ENCODE measurements at regions not wholly inside any gene's neighbourhood (a gene's known extent, or its start where the extent isn't known, plus 50 kb on each side); places are given as distances from the start of the nearest gene placed in this dataset.

GRCh38 chr11:122523846-122524805 lies 131.4 kb upstream of the UBASH3B start:
- Histone ChIP-seq H3K27me3 (ENCODE audit: control insufficient read depth, insufficient read depth, low read length) (no peaks in the 10 kb centered on the region), H3K4me3 (ENCODE audit: low read depth, low read length) (peak overlapping the region; percentile 17; the same call in 1 of the 2 replicates), H3K36me3 (ENCODE audit: control insufficient read depth, insufficient read depth, low read length) (no peaks in the 10 kb centered on the region), H3K4me1 (ENCODE audit: control insufficient read depth, insufficient read depth, low read length) (peaks cover 20% of the 10 kb centered on the region), H3K9me3 (ENCODE audit: control insufficient read depth, insufficient read depth, low read depth, low read length) (peaks cover 13% of the 10 kb centered on the region; the same call in 1 of the 2 replicates), H3K27ac (ENCODE audit: low read depth, low read length) (peak overlapping the region; percentile 7; the same call in 1 of the 2 replicates), H3K9ac (ENCODE audit: low read length) (peak overlapping the region; percentile 19)

DNA sequence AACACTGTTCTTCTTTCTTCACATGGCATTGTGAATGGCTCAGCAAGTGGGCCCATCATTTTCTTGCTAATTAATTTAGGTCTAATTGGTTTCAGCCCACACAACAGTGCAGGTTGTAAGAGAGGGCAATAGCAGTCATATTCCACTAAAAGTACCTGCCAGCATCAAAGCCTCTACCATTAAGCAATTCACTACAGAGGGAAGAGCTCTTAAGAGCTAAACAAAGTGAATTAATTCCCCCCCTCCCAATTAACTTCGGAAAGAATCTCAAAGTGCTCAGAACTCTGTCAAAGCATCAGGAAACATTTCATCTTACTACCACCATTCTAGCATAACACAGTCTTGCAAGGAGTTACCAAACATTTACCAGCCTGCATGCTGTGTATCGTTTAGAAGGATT lies 133.9 kb upstream of the UBASH3B start:
- Histone ChIP-seq H3K27ac (ENCODE audit: low read depth, low read length) (no peak overlapping the region), H3K4me3 (ENCODE audit: low read depth, low read length) (no peak overlapping the region), H3K36me3 (ENCODE audit: control insufficient read depth, insufficient read depth, low read length) (no peaks in the 10 kb centered on the region), H3K9ac (ENCODE audit: low read length) (no peak overlapping the region), H3K27me3 (ENCODE audit: control insufficient read depth, insufficient read depth, low read length) (no peaks in the 10 kb centered on the region), H3K4me1 (ENCODE audit: control insufficient read depth, insufficient read depth, low read length) (peaks cover 20% of the 10 kb centered on the region), H3K9me3 (ENCODE audit: control insufficient read depth, insufficient read depth, low read depth, low read length) (peaks cover 2% of the 10 kb centered on the region; the same call in 1 of the 2 replicates)

- H3K36me3 ChIP-seq (ENCODE audit: control insufficient read depth, insufficient read depth, low read length): no peaks in the 10 kb centered on the region
- no peak overlapping the region for H3K9ac ChIP-seq (ENCODE audit: low read length)
- 0 out of 2 replicates have a peak, but pooled peaks cover 3% of the 10 kb centered on the region for H3K27me3 ChIP-seq (ENCODE audit: control insufficient read depth, insufficient read depth, low read length)
- H3K9me3 ChIP-seq (ENCODE audit: control insufficient read depth, insufficient read depth, low read depth, low read length): peaks cover 2% of the 10 kb centered on the region; the same call in 1 of the 2 replicates
- no peak overlapping the region for H3K27ac ChIP-seq (ENCODE audit: low read depth, low read length)
- no peak overlapping the region for H3K4me3 ChIP-seq (ENCODE audit: low read depth, low read length)
- H3K4me1 ChIP-seq (ENCODE audit: control insufficient read depth, insufficient read depth, low read length): no peaks in the 10 kb centered on the region; the same call in 1 of the 2 replicates
Observed at GRCh38 chr11:122517403-122518379, 137.8 kb upstream of the UBASH3B start.

DNA sequence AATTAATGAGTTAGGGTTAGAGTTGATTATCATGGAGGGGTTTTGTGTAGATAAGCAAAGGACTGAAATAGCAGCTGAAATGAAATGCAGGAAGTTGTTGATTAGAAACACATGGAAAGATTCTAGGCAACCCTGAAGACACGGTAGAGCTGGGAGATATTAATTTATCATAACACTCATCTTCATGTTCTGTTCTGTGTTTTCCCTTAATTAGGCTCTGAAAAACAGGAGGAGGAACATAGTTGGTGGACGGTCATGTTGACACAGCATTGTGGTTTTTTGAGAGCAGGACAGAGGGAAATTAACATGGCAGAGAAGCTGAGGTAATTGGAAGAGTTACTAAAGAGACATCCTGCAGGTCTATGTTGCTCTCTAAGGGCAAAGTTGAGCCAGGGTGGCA lies 138.8 kb upstream of the UBASH3B start:
- no peak overlapping the region for H3K9ac ChIP-seq (ENCODE audit: low read length)
- H3K27ac ChIP-seq (ENCODE audit: low read depth, low read length): no peak overlapping the region
- H3K9me3 ChIP-seq (ENCODE audit: control insufficient read depth, insufficient read depth, low read depth, low read length): peaks cover 2% of the 10 kb centered on the region; the same call in 1 of the 2 replicates
- no peaks in the 10 kb centered on the region; the same call in 1 of the 2 replicates for H3K4me1 ChIP-seq (ENCODE audit: control insufficient read depth, insufficient read depth, low read length)
- H3K27me3 ChIP-seq (ENCODE audit: control insufficient read depth, insufficient read depth, low read length): 0 out of 2 replicates have a peak, but pooled peaks cover 3% of the 10 kb centered on the region
- no peaks in the 10 kb centered on the region for H3K36me3 ChIP-seq (ENCODE audit: control insufficient read depth, insufficient read depth, low read length)
- no peak overlapping the region for H3K4me3 ChIP-seq (ENCODE audit: low read depth, low read length)

DNA sequence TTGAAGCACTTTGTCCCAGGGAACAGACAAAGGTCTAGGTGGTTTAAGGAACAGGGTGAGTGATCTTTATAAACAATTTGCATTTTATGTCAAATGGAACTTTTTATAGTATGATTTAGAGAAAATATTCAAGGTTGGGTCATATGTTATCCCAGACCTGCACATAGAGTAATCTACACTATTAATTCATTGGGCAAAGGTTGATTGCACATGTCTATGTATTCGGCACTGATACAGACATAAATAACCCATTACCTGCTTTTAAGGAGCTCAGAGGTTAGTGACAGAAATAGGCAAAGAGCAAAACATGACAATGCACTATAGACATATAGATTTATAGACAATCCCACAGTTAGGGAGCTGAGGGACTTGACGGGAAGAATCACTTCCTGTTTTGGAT lies 141.5 kb upstream of the UBASH3B start:
- Histone ChIP-seq H3K9me3 (ENCODE audit: control insufficient read depth, insufficient read depth, low read depth, low read length) (no peaks in the 10 kb centered on the region; the same call in 1 of the 2 replicates), H3K9ac (ENCODE audit: low read length) (no peak overlapping the region), H3K36me3 (ENCODE audit: control insufficient read depth, insufficient read depth, low read length) (no peaks in the 10 kb centered on the region), H3K4me3 (ENCODE audit: low read depth, low read length) (no peak overlapping the region), H3K27ac (ENCODE audit: low read depth, low read length) (no peak overlapping the region), H3K4me1 (ENCODE audit: control insufficient read depth, insufficient read depth, low read length) (no peaks in the 10 kb centered on the region), H3K27me3 (ENCODE audit: control insufficient read depth, insufficient read depth, low read length) (0 out of 2 replicates have a peak, but pooled peaks cover 3% of the 10 kb centered on the region)

- Histone ChIP-seq H3K27ac (ENCODE audit: low read depth, low read length) (no peak overlapping the region), H3K27me3 (ENCODE audit: control insufficient read depth, insufficient read depth, low read length) (0 out of 2 replicates have a peak, but pooled peaks cover 3% of the 10 kb centered on the region), H3K9ac (ENCODE audit: low read length) (no peak overlapping the region), H3K4me1 (ENCODE audit: control insufficient read depth, insufficient read depth, low read length) (no peaks in the 10 kb centered on the region), H3K36me3 (ENCODE audit: control insufficient read depth, insufficient read depth, low read length) (no peaks in the 10 kb centered on the region), H3K4me3 (ENCODE audit: low read depth, low read length) (no peak overlapping the region), H3K9me3 (ENCODE audit: control insufficient read depth, insufficient read depth, low read depth, low read length) (no peaks in the 10 kb centered on the region; the same call in 1 of the 2 replicates)
Observed at GRCh38 chr11:122513328-122513727, 142.2 kb upstream of the UBASH3B start.

GRCh38 chr11:122512688-122513087 lies 142.8 kb upstream of the UBASH3B start:
- no peaks in the 10 kb centered on the region for H3K36me3 ChIP-seq (ENCODE audit: control insufficient read depth, insufficient read depth, low read length)
- H3K27me3 ChIP-seq (ENCODE audit: control insufficient read depth, insufficient read depth, low read length): 0 out of 2 replicates have a peak, but pooled peaks cover 3% of the 10 kb centered on the region
- H3K9ac ChIP-seq (ENCODE audit: low read length): no peak overlapping the region
- no peaks in the 10 kb centered on the region for H3K4me1 ChIP-seq (ENCODE audit: control insufficient read depth, insufficient read depth, low read length)
- H3K27ac ChIP-seq (ENCODE audit: low read depth, low read length): no peak overlapping the region
- no peak overlapping the region for H3K4me3 ChIP-seq (ENCODE audit: low read depth, low read length)
- no peaks in the 10 kb centered on the region; the same call in 1 of the 2 replicates for H3K9me3 ChIP-seq (ENCODE audit: control insufficient read depth, insufficient read depth, low read depth, low read length)

GRCh38 chr11:122509899-122510298 lies 145.6 kb upstream of the UBASH3B start:
- H3K4me1 ChIP-seq (ENCODE audit: control insufficient read depth, insufficient read depth, low read length): 0 out of 2 replicates have a peak, but pooled peaks cover 4% of the 10 kb centered on the region
- no peaks in the 10 kb centered on the region for H3K36me3 ChIP-seq (ENCODE audit: control insufficient read depth, insufficient read depth, low read length)
- 0 out of 2 replicates have a peak, but pooled peaks cover 3% of the 10 kb centered on the region for H3K27me3 ChIP-seq (ENCODE audit: control insufficient read depth, insufficient read depth, low read length)
- no peaks in the 10 kb centered on the region for H3K9me3 ChIP-seq (ENCODE audit: control insufficient read depth, insufficient read depth, low read depth, low read length)
- no peak overlapping the region for H3K4me3 ChIP-seq (ENCODE audit: low read depth, low read length)
- no peak overlapping the region for H3K27ac ChIP-seq (ENCODE audit: low read depth, low read length)
- H3K9ac ChIP-seq (ENCODE audit: low read length): no peak overlapping the region

DNA sequence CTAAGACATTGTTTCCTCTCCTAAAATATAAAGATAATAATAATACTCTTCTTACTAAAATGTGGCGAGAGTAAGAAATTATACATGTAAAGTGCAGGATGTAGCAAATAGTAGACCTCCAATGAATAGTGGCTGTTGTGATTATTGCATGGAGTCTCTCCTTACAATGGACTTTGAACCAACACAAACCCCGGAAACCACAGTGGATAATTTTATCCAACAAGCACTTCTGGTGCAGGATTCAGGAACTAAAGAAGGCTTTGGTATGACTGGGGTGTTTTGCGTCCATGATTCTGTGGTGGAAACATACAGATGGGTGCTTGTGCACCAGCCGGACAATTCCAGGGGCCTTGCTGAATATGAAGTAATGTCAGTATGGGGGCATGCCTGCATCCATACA lies 146.4 kb upstream of the UBASH3B start:
- H3K36me3 ChIP-seq (ENCODE audit: control insufficient read depth, insufficient read depth, low read length): no peaks in the 10 kb centered on the region
- no peak overlapping the region for H3K4me3 ChIP-seq (ENCODE audit: low read depth, low read length)
- no peak overlapping the region for H3K9ac ChIP-seq (ENCODE audit: low read length)
- H3K9me3 ChIP-seq (ENCODE audit: control insufficient read depth, insufficient read depth, low read depth, low read length): no peaks in the 10 kb centered on the region
- no peaks in the 10 kb centered on the region for H3K27me3 ChIP-seq (ENCODE audit: control insufficient read depth, insufficient read depth, low read length)
- no peak overlapping the region for H3K27ac ChIP-seq (ENCODE audit: low read depth, low read length)
- H3K4me1 ChIP-seq (ENCODE audit: control insufficient read depth, insufficient read depth, low read length): 0 out of 2 replicates have a peak, but pooled peaks cover 4% of the 10 kb centered on the region

DNA sequence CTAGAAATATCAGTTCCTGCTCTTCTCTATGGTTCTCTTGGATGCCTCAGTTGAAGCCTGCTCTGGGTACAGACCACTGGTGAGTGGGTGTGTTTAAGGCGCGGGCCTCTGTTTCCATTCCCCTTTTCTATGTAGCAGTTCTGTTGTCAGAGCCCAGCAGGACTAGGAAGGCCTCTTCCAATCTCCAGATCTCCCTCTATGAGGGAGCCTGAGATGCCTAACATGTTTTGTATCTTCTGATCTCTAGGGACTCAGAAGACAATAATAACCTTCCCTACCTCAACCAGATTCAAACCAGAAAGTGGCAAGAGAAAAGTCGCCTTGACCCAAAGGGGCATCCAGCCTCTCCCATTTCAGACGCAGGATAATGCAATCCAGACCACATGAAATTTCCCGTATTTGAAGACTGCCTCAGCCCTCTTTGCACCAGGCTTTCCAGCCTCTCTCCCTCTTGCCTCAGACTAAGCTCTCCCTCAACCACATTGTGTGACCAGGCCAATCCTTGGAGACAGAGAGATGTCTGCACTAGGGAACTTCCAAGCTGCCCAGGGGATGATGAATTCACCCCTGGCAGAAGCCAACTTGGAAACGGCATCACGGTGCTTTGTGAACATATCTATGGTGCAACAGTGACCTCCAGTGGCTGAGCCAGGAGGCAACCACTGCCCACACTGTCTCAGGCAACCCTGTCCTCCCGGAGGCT lies 150.1 kb upstream of the UBASH3B start:
- Histone ChIP-seq H3K4me3 (ENCODE audit: low read depth, low read length) (no peak overlapping the region), H3K4me1 (ENCODE audit: control insufficient read depth, insufficient read depth, low read length) (0 out of 2 replicates have a peak, but pooled peaks cover 4% of the 10 kb centered on the region), H3K36me3 (ENCODE audit: control insufficient read depth, insufficient read depth, low read length) (no peaks in the 10 kb centered on the region), H3K27ac (ENCODE audit: low read depth, low read length) (no peak overlapping the region), H3K27me3 (ENCODE audit: control insufficient read depth, insufficient read depth, low read length) (no peaks in the 10 kb centered on the region), H3K9ac (ENCODE audit: low read length) (no peak overlapping the region), H3K9me3 (ENCODE audit: control insufficient read depth, insufficient read depth, low read depth, low read length) (no peaks in the 10 kb centered on the region)

Data from HUES6 (cell line).